H1 (cell line): ENCODE measurements at regions not wholly inside any gene's neighbourhood (a gene's known extent, or its start where the extent isn't known, plus 50 kb on each side); places are given as distances from the start of the nearest gene placed in this dataset.

Experiments used
- CTCF ChIA-PET: fragments of 300-600 bp; sonication (Branson Sonifier 250); formaldehyde crosslinking; loops from one replicate; lab custom pipeline; 2021; ENCODE audit not compliant: partially characterized antibody; lab: Charles Lee
- POLR2A ChIA-PET: fragments of 300-600 bp; sonication (Branson Sonifier 250); formaldehyde crosslinking; loops from one replicate; lab custom pipeline; 2021; ENCODE audit warnings: inconsistent platforms; ENCODE audit not compliant: partially characterized antibody; lab: Charles Lee
- DNase-seq, 2 experiments: peaks; one replicate each; pipeline versions ENCODE4 v3.0.0 to v3.0.0-alpha.2; 2010 to 2022; ENCODE audit warnings: low spot score in 2 of 2, low read depth in 1 of 2, mixed read lengths in 1 of 2
- FAIRE-seq: peaks from 2 replicates; lab custom pipeline; 2011; peaks lifted over from hg19 to GRCh38; lab: Jason Lieb, UNC
- H2AFZ ChIP-seq: 2 replicates; pipeline ENCODE4 v1.8.1; 2012; ENCODE audit warnings: low read length, inconsistent platforms
- H2AK5ac ChIP-seq: 2 replicates; pipeline ENCODE4 v1.6.1; 2013; ENCODE audit warnings: low read depth, low read length
- H2BK120ac ChIP-seq: replicated peaks from 2 replicates; pipeline ENCODE3; 2013; ENCODE audit warnings: low read depth, low read length, inconsistent platforms
- H2BK12ac ChIP-seq: 2 replicates; pipeline ENCODE4 v1.6.1; 2013; ENCODE audit warnings: low read depth, low read length
- H2BK15ac ChIP-seq: 2 replicates; pipeline ENCODE4 v1.6.1; 2013; ENCODE audit warnings: low read length
- H2BK20ac ChIP-seq: 2 replicates; pipeline ENCODE4 v1.6.1; 2013; ENCODE audit warnings: low read length
- H2BK5ac ChIP-seq: 2 replicates; pipeline ENCODE4 v1.6.1; 2013; ENCODE audit warnings: low read depth, low read length
- H3K14ac ChIP-seq: 2 replicates; pipeline ENCODE4 v1.6.1; 2013; ENCODE audit warnings: inconsistent platforms; ENCODE audit not compliant: insufficient read length
- H3K18ac ChIP-seq: 2 replicates; pipeline ENCODE4 v1.6.1; 2013; ENCODE audit warnings: low read length; ENCODE audit errors: extremely low read depth
- H3K23ac ChIP-seq: 2 replicates; pipeline ENCODE4 v1.6.1; 2013; ENCODE audit warnings: inconsistent platforms; ENCODE audit not compliant: insufficient read length
- H3K23me2 ChIP-seq: 2 replicates; pipeline ENCODE4 v1.6.1; 2013; ENCODE audit warnings: low read depth, low read length
- H3K27ac ChIP-seq: 2 replicates; pipeline ENCODE4 v1.6.1; 2011; ENCODE audit warnings: low read depth, low read length, inconsistent platforms
- H3K27me3 ChIP-seq, 4 experiments: replicated peaks in 1 of 4; 1 replicate in 1 of 4; 2 replicates in 3 of 4; pipeline versions ENCODE4 v1.6.1 to v1.8.1; 2011 to 2013; ENCODE audit warnings: low read length in 3 of 4, mild to moderate bottlenecking in 3 of 4, inconsistent platforms in 2 of 4, mixed read lengths in 2 of 4, moderate library complexity in 1 of 4; ENCODE audit not compliant: control insufficient read depth in 3 of 4, insufficient read depth in 3 of 4; ENCODE audit errors: extremely low read depth in 1 of 4
- H3K36me3 ChIP-seq, 4 experiments: 2 replicates each; pipeline versions ENCODE4 v1.6.1 to v1.8.1; 2011 to 2013; ENCODE audit warnings: mild to moderate bottlenecking in 4 of 4, low read length in 3 of 4, moderate library complexity in 2 of 4, control low read depth in 1 of 4, inconsistent platforms in 1 of 4; ENCODE audit not compliant: insufficient read depth in 4 of 4, control insufficient read depth in 2 of 4
- H3K4ac ChIP-seq: replicated peaks from 2 replicates; pipeline ENCODE3; 2013; ENCODE audit warnings: low read length, low read depth, mixed read lengths, inconsistent platforms; ENCODE audit not compliant: insufficient read length
- H3K4me1 ChIP-seq, 4 experiments: replicated peaks in 1 of 4; 1 replicate in 1 of 4; 2 replicates in 3 of 4; pipeline versions ENCODE4 v1.6.1 to v1.8.1; 2011 to 2013; ENCODE audit warnings: low read length in 3 of 4, inconsistent platforms in 2 of 4, mixed read lengths in 1 of 4; ENCODE audit not compliant: insufficient read depth in 4 of 4, control insufficient read depth in 3 of 4
- H3K4me2 ChIP-seq, 2 experiments: 2 replicates each; pipeline versions ENCODE4 v1.6.1 to v1.8.1; 2011 to 2013; ENCODE audit warnings: low read depth in 2 of 2, low read length in 2 of 2, control low read depth in 1 of 2, inconsistent platforms in 1 of 2, mild to moderate bottlenecking in 1 of 2; ENCODE audit not compliant: insufficient read depth in 1 of 2
- H3K4me3 ChIP-seq, 4 experiments: fragments of 200-600, 300-600 bp in 1 of 4; sonication (generic), shearing (Covaris generic), sonication (Bioruptor Twin) in 1 of 4; 2 replicates each; pipeline versions ENCODE4 v1.5.1 to v1.8.1; 2011 to 2016; ENCODE audit warnings: low read length in 4 of 4, low read depth in 3 of 4, control low read depth in 2 of 4, inconsistent platforms in 2 of 4, mild to moderate bottlenecking in 2 of 4, mixed read lengths in 1 of 4, moderate library complexity in 1 of 4; ENCODE audit not compliant: insufficient read depth in 2 of 4; ENCODE audit errors: extremely low read depth in 1 of 4
- H3K56ac ChIP-seq: replicated peaks from 2 replicates; pipeline ENCODE3; 2013; ENCODE audit warnings: low read depth, mild to moderate bottlenecking, mixed read lengths, low read length, inconsistent platforms; ENCODE audit not compliant: insufficient read length
- H3K79me1 ChIP-seq: 2 replicates; pipeline ENCODE4 v1.6.1; 2013; ENCODE audit warnings: low read depth, low read length, control low read depth
- H3K79me2 ChIP-seq, 2 experiments: 2 replicates each; pipeline versions ENCODE4 v1.6.1 to v1.8.1; 2012 to 2013; ENCODE audit warnings: low read length in 2 of 2, mild to moderate bottlenecking in 2 of 2, inconsistent platforms in 1 of 2; ENCODE audit not compliant: insufficient read depth in 2 of 2, control insufficient read depth in 1 of 2
- H3K9ac ChIP-seq, 4 experiments: replicated peaks in 1 of 4; 1 replicate in 1 of 4; 2 replicates in 3 of 4; pipeline versions ENCODE4 v1.6.1 to v1.8.1; 2011 to 2013; ENCODE audit warnings: low read depth in 3 of 4, low read length in 3 of 4, control low read depth in 2 of 4, mild to moderate bottlenecking in 2 of 4, moderate library complexity in 2 of 4, inconsistent platforms in 1 of 4; ENCODE audit errors: extremely low read depth in 1 of 4
- H3K9me3 ChIP-seq, 2 experiments: 2 replicates each; pipeline versions ENCODE4 v1.6.1 to v1.8.1; 2012 to 2013; ENCODE audit warnings: mild to moderate bottlenecking in 2 of 2, moderate library complexity in 2 of 2, control low read depth in 1 of 2, inconsistent platforms in 1 of 2, low read depth in 1 of 2, low read length in 1 of 2, mixed read lengths in 1 of 2; ENCODE audit not compliant: insufficient read depth in 2 of 2
- H4K20me1 ChIP-seq, 2 experiments: replicated peaks in 1 of 2; 2 replicates each; pipeline versions ENCODE3 to v1.8.1; 2011 to 2013; ENCODE audit warnings: inconsistent platforms in 2 of 2, low read length in 2 of 2, mild to moderate bottlenecking in 1 of 2; ENCODE audit not compliant: insufficient read depth in 2 of 2, control insufficient read depth in 1 of 2
- H4K5ac ChIP-seq: 2 replicates; pipeline ENCODE4 v1.6.1; 2013; ENCODE audit warnings: low read length, low read depth, mixed read lengths, inconsistent platforms; ENCODE audit not compliant: insufficient read length
- H4K8ac ChIP-seq: 2 replicates; pipeline ENCODE4 v1.8.0; 2013; ENCODE audit warnings: mild to moderate bottlenecking, moderate library complexity, low read length, inconsistent platforms; ENCODE audit not compliant: insufficient read depth; ENCODE audit errors: extremely low read depth
- H4K91ac ChIP-seq: replicated peaks from 2 replicates; pipeline ENCODE3; 2013; ENCODE audit warnings: low read length, mixed read lengths, inconsistent platforms; ENCODE audit not compliant: insufficient read length
- ASH2L ChIP-seq: fragments of 200-600, 300-600 bp; sonication (generic); IDR thresholded peaks from one replicate; pipeline ENCODE4 v1.7.1; 2017; ENCODE audit warnings: low read length
- CREB1 ChIP-seq: IDR thresholded peaks from 2 replicates; pipeline ENCODE4 v1.6.1; 2012; ENCODE audit warnings: inconsistent platforms
- EZH2 ChIP-seq: fragments of 200-600 bp; sonication (generic); IDR thresholded peaks from 2 replicates; pipeline ENCODE4 v1.7.1; 2012; ENCODE audit warnings: low read depth, mild to moderate bottlenecking, moderate library complexity, low read length, inconsistent platforms; ENCODE audit not compliant: severe bottlenecking
- POU5F1 ChIP-seq: IDR thresholded peaks from 2 replicates; pipeline ENCODE4 v1.6.1; 2011; ENCODE audit warnings: low read depth, mild to moderate bottlenecking, low read length, moderate library complexity
- RBBP5 ChIP-seq: IDR thresholded peaks from 2 replicates; pipeline ENCODE4 v1.7.1; 2012; ENCODE audit warnings: low read depth, mild to moderate bottlenecking, inconsistent platforms, low read length, moderate library complexity, borderline replicate concordance
- SP1 ChIP-seq: IDR thresholded peaks from 2 replicates; pipeline ENCODE4 v1.6.1; 2011; ENCODE audit warnings: low read depth, low read length
- TCF12 ChIP-seq: IDR thresholded peaks from 2 replicates; pipeline ENCODE4 v1.6.1; 2011; ENCODE audit warnings: low read depth, mild to moderate bottlenecking, low read length
- WGBS, 2 experiments: shearing (Covaris generic) in 1 of 2; methylation state at CpG; one replicate each; pipeline versions ENCODE4 v1.1.6 to v1.1.7; 2013 to 2015; ENCODE audit warnings: low lambda C conversion rate in 2 of 2, mixed read lengths in 2 of 2, inconsistent platforms in 1 of 2, low coverage in 1 of 2, missing lambda C conversion rate in 1 of 2; ENCODE audit not compliant: insufficient replicate concordance in 2 of 2, insufficient coverage in 1 of 2, insufficient read length in 1 of 2; ENCODE audit errors: extremely low coverage in 1 of 2, missing lambda C conversion rate in 1 of 2; 5-methylcytosine and 5-hydroxymethylcytosine counted together

- Histone ChIP-seq H4K20me1 (no peaks in the 10 kb centered on the region), H3K56ac (no peak overlapping the region), H3K23ac (no peak overlapping the region), H3K4me2 (peak overlapping the region; percentile 41 to 47; a peak in 3 of 4 replicates), H3K9me3 (no peaks in the 10 kb centered on the region), H4K8ac (no peak overlapping the region), H2BK15ac (no peak overlapping the region), H2AFZ (0 out of 2 replicates have a peak overlapping the region, but pooled peaks have one; percentile 59), H3K79me2 (no peaks in the 10 kb centered on the region), H2BK5ac (no peak overlapping the region; the same call in 1 of the 2 replicates), H3K79me1 (no peaks in the 10 kb centered on the region), H2BK12ac (peak overlapping the region; percentile 83), H2BK20ac (no peak overlapping the region), H3K27ac (no peak overlapping the region), H3K27me3 (no peaks in the 10 kb centered on the region), H3K23me2 (no peaks in the 10 kb centered on the region), H2BK120ac (no peak overlapping the region), H3K18ac (no peak overlapping the region), H3K4me3 (peak overlapping the region in 1 of 4 experiments; percentile 9; a peak in 1 of 8 replicates), H4K5ac (no peak overlapping the region), H4K91ac (no peak overlapping the region), H3K4ac (no peak overlapping the region), H2AK5ac (no peak overlapping the region), H3K4me1 (peaks cover 4 to 15% (median 13%) of the 10 kb centered on the region in 4 experiments), H3K14ac (no peak overlapping the region), H3K36me3 (no peaks in the 10 kb centered on the region), H3K9ac (no peak overlapping the region)
- TF ChIP-seq ASH2L (peak; percentile 74), EZH2 (no peak), CREB1 (no peak), RBBP5 (peak; percentile 70; the same call in 1 of the 2 replicates), POU5F1 (peak; percentile 71; the same call in 1 of the 2 replicates), SP1 (peak; percentile 75; the same call in 1 of the 2 replicates), TCF12 (0 out of 2 replicates have a peak, but pooled peaks have one; percentile 47)
- FAIRE-seq: no peak
- 72% methylated on average over 5 of the region's 5 CpGs; no CpG with 5 or more reads in 1 of the 2 experiments for WGBS, 2 experiments
- CTCF ChIA-PET: no interaction called here
- no peak for DNase-seq
- POLR2A ChIA-PET: no interaction called here
Observed at GRCh38 chr7:114152314-114152938, 233.6 kb upstream of the PPP1R3A start.
